K562 (cell line): ENCODE measurements at regions not wholly inside any gene's neighbourhood (a gene's known extent, or its start where the extent isn't known, plus 50 kb on each side); places are given as distances from the start of the nearest gene placed in this dataset.
"Not testable (repeated sequence)": the region's sequence is repeated elsewhere in the genome, so short reads cannot be mapped to it uniquely, and the experiment has no call there.

ENCODE experiments used
- ATAC-seq: fragments of 200-7000 bp; cut with Tn5 transposase; 3 replicates; pipeline ENCODE4 v1.9.1; 2020; ENCODE audit warnings: moderate library complexity
- BruUV-seq: library from RNA; stranded (reverse); fragments of 400-500 nt; replicated peaks from 2 replicates; lab custom pipeline; 2021; lab: Mats Ljungman, UMichigan
- CTCF ChIA-PET: fragments of 300-600 bp; formaldehyde crosslinking; extraction: SDS; loops from one replicate; lab custom pipeline; 2021; ENCODE audit warnings: low intra/inter-chr PET ratio; lab: Yijun Ruan, JAX
- POLR2A ChIA-PET: fragments of 300-600, 350-650 bp; sonication (Branson Sonifier 250); formaldehyde crosslinking; extraction: SDS; loops from one replicate; lab custom pipeline; 2021; ENCODE audit warnings: antibody characterized with exemption, inconsistent platforms; lab: Yijun Ruan, JAX
- DNase-seq, 4 experiments: peaks; one replicate each; pipeline versions ENCODE4 v3.0.0 to v3.0.0-alpha.2; 2011 to 2018; ENCODE audit warnings: low spot score in 3 of 4, mixed read lengths in 3 of 4; ENCODE audit errors: extremely low read depth in 1 of 4
- FAIRE-seq: peaks from 2 replicates; lab custom pipeline; 2011; peaks lifted over from hg19 to GRCh38; lab: Jason Lieb, UNC
- H2AFZ ChIP-seq: 2 replicates; pipeline ENCODE4 v1.6.0; 2011; ENCODE audit warnings: low read depth, low read length, control low read depth, inconsistent platforms
- H3K27ac ChIP-seq: fragments of 200-600 bp; 3 replicates; pipeline ENCODE4 v1.8.0; 2011; ENCODE audit warnings: low read depth, mild to moderate bottlenecking, control low read depth, inconsistent platforms, low read length, moderate library complexity, mixed read lengths; ENCODE audit errors: extremely low read depth
- H3K27me3 ChIP-seq, 2 experiments: fragments of 300-600 bp in 1 of 2; 2 replicates in 1 of 2; 3 replicates in 1 of 2; pipeline versions ENCODE4 v1.6.0 to v1.8.0; 2011; ENCODE audit warnings: inconsistent platforms in 2 of 2, low read length in 2 of 2, mild to moderate bottlenecking in 1 of 2, mixed read lengths in 1 of 2, moderate library complexity in 1 of 2; ENCODE audit not compliant: control insufficient read depth in 2 of 2, insufficient read depth in 2 of 2
- H3K36me3 ChIP-seq: fragments of 300-600 bp; 3 replicates; pipeline ENCODE4 v1.8.0; 2011; ENCODE audit warnings: mild to moderate bottlenecking, low read length, inconsistent platforms; ENCODE audit not compliant: control insufficient read depth, insufficient read depth
- H3K4me1 ChIP-seq, 2 experiments: fragments of 200-600 bp in 1 of 2; replicated peaks in 1 of 2; 2 replicates in 1 of 2; 3 replicates in 1 of 2; pipeline versions ENCODE4 v1.5.1 to v1.8.0; 2011; ENCODE audit warnings: inconsistent platforms in 2 of 2, low read length in 2 of 2, mild to moderate bottlenecking in 1 of 2, mixed read lengths in 1 of 2, moderate library complexity in 1 of 2; ENCODE audit not compliant: control insufficient read depth in 2 of 2, insufficient read depth in 2 of 2
- H3K4me2 ChIP-seq: 2 replicates; pipeline ENCODE4 v1.6.1; 2011; ENCODE audit warnings: low read length, control low read depth, inconsistent platforms, mixed read lengths; ENCODE audit not compliant: insufficient read depth
- H3K4me3 ChIP-seq: fragments of 200-600 bp; sonication (generic), shearing (Covaris generic); 2 replicates; pipeline ENCODE4 v1.5.1; 2016; ENCODE audit warnings: control low read depth, inconsistent platforms
- H3K79me2 ChIP-seq: fragments of 200-600 bp; 3 replicates; pipeline ENCODE4 v1.8.0; 2011; ENCODE audit warnings: low read length, inconsistent platforms; ENCODE audit not compliant: control insufficient read depth, insufficient read depth
- H3K9ac ChIP-seq, 2 experiments: 2 replicates each; pipeline versions ENCODE4 v1.6.0 to v1.6.1; 2011; ENCODE audit warnings: low read depth in 2 of 2, low read length in 2 of 2, control low read depth in 1 of 2, inconsistent platforms in 1 of 2, mild to moderate bottlenecking in 1 of 2, mixed read lengths in 1 of 2; ENCODE audit not compliant: insufficient read depth in 1 of 2
- H3K9me1 ChIP-seq: one replicate; pipeline ENCODE4 v1.6.0; 2011; ENCODE audit warnings: inconsistent platforms, mild to moderate bottlenecking, low read length, moderate library complexity; ENCODE audit not compliant: control insufficient read depth, insufficient read depth
- H3K9me3 ChIP-seq: replicated peaks from 2 replicates; pipeline ENCODE4 v1.5.1; 2011; ENCODE audit warnings: low read depth, low read length, inconsistent platforms; ENCODE audit not compliant: control insufficient read depth, insufficient read depth
- H4K20me1 ChIP-seq: replicated peaks from 2 replicates; pipeline ENCODE4 v1.6.1; 2011; ENCODE audit warnings: low read length, inconsistent platforms, mixed read lengths; ENCODE audit not compliant: control insufficient read depth, insufficient read depth
- CREB1 ChIP-seq, 2 experiments: sonication (generic) in 1 of 2; formaldehyde crosslinking in 1 of 2; IDR thresholded peaks; 2 replicates each; pipeline versions ENCODE4 v1.6.1 to v1.8.0; 2012 to 2022; ENCODE audit warnings: inconsistent platforms in 1 of 2, mild to moderate bottlenecking in 1 of 2, missing genetic modification reagents in 1 of 2, moderate library complexity in 1 of 2
- CREM ChIP-seq: IDR thresholded peaks from 2 replicates; pipeline ENCODE4 v1.6.1; 2014; ENCODE audit warnings: antibody characterized with exemption, low read depth
- WGBS: fragments of 100-300 bp; shearing (Covaris generic); methylation state at CpG from one replicate; pipeline ENCODE4 v1.1.6; 2016; ENCODE audit warnings: low coverage, mixed read lengths; ENCODE audit not compliant: insufficient coverage; ENCODE audit errors: missing lambda C conversion rate; 5-methylcytosine and 5-hydroxymethylcytosine counted together
- in situ Hi-C: fragments of 300-500 bp; cut with MboI; formaldehyde crosslinking; loops from 4 replicates; pipeline ENCODE4 v1.15.0; 2018; ENCODE audit warnings: inconsistent platforms, mixed read lengths
- intact Hi-C: fragments of 100-400 bp; cut with micrococcal nuclease; formaldehyde crosslinking; loops from 2 replicates; pipeline ENCODE4 v1.14.2; 2022

DNA sequence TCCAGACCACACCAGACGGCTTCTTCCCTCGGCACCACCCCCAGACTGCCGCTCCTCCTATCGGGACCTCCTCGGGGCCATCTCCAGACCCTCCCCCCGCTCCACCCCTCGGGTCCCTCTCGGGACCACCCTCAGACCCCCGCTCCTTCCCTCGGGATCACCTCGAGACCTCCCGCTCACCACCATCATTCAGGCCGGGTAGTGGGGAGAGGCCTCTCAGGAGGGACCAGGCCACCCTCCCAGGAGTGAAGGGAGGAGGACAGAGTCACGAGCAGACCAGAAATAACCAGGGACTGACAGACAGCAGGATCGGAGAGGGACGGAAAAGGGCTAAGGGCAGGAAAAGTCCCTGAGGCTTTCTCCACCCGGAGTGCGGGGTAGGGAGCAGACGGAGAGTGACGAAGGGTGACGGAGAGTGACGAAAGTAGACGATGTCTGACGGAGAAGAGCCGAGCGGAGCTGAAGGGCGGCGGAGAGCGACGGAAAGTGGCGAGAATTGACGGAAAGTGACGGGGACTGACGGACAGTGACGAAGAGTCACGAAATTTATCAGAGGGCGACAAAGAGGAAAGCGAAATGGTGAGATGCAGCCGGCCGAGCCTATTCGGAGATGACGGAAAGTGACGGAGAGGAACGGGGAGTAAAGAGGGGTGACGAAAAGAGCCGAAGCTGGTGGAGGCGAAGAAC is 262.3 kb upstream of the PLCXD1 start:
- FAIRE-seq (peak; percentile 82), ATAC-seq (peak; percentile 97)
- H3K4me1 ChIP-seq; CTCF ChIA-PET; H3K4me2 ChIP-seq; H3K9me1 ChIP-seq; intact Hi-C loops; H3K79me2 ChIP-seq; DNase-seq; H2AFZ ChIP-seq; H3K36me3 ChIP-seq; in situ Hi-C loops; POLR2A ChIA-PET; H3K4me3 ChIP-seq; H3K27ac ChIP-seq; H3K27me3 ChIP-seq; H3K9ac ChIP-seq; H3K9me3 ChIP-seq; H4K20me1 ChIP-seq; BruUV-seq; TF ChIP-seq CREB1 (CRISPR knock-in tag; IDR thresholded peaks at IDR 0.05): not testable (repeated sequence)
- peak; percentile 70 for TF ChIP-seq CREM
- peak; percentile 40; the same call in 1 of the 2 replicates for TF ChIP-seq CREB1 (IDR thresholded peaks at IDR 0.05)
- no CpG with 5 or more reads among the region's 47 CpGs for WGBS

DNA sequence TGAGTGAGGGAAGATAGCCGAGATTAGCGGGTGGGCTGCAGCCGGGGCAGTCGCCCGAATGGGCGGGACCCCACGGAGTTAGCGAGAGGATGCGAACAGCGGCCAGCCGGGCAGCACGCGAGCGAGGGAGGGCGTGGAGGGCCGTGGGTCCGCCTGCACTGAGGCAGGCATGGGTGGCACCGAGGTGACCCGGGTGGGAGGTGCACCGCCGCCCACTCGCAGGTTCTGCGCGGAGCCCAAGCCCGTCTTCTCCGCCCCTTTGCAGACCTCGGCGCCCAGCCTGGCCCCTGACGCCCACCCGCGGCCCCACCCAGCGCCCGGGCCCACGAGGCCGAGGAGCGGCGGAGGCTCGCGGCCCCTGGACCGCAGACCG is 261.7 kb upstream of the PLCXD1 start:
- H3K4me2 ChIP-seq, H3K9me3 ChIP-seq, H3K79me2 ChIP-seq, H4K20me1 ChIP-seq, H3K36me3 ChIP-seq, POLR2A ChIA-PET, CTCF ChIA-PET, H3K27me3 ChIP-seq, H3K27ac ChIP-seq, in situ Hi-C loops, intact Hi-C loops, FAIRE-seq, H3K4me1 ChIP-seq, H3K9me1 ChIP-seq, DNase-seq, H2AFZ ChIP-seq, BruUV-seq: not testable (repeated sequence)
- WGBS = no CpG with 5 or more reads among the region's 41 CpGs
- H3K4me3 ChIP-seq = peak overlapping the region; percentile 31
- peak overlapping the region in 1 of 2 experiments; percentile 57; a peak in 1 of 4 replicates for H3K9ac ChIP-seq
- ATAC-seq = peak; percentile 32
